IMR-90 (cell line): ENCODE measurements at regions not wholly inside any gene's neighbourhood (a gene's known extent, or its start where the extent isn't known, plus 50 kb on each side); places are given as distances from the start of the nearest gene placed in this dataset.

Source experiments
- BHLHE40 ChIP-seq: fragments of 150-350 bp; IDR thresholded peaks from 2 replicates; pipeline ENCODE4 v1.6.1; 2016; ENCODE audit warnings: mild to moderate bottlenecking, low read depth, low read length
- CEBPB ChIP-seq: IDR thresholded peaks from 2 replicates; pipeline ENCODE4 v1.6.1; 2012; ENCODE audit warnings: low read depth, low read length, improper control_type of control experiment
- CTCF ChIP-seq: conservative IDR thresholded peaks from 2 replicates; pipeline ENCODE4 v1.5.1; 2012; ENCODE audit warnings: mild to moderate bottlenecking, low read depth, low read length, improper control_type of control experiment
- FOS ChIP-seq: fragments of 150-350 bp; IDR thresholded peaks from 2 replicates; pipeline ENCODE4 v1.6.1; 2016; ENCODE audit warnings: low read depth, low read length
- MAZ ChIP-seq: IDR thresholded peaks from 2 replicates; pipeline ENCODE4 v1.6.1; 2012; ENCODE audit warnings: low read depth, mild to moderate bottlenecking, low read length, improper control_type of control experiment, moderate library complexity, borderline replicate concordance
- POLR2A ChIP-seq: IDR thresholded peaks from 2 replicates; pipeline ENCODE4 v1.6.1; 2012; ENCODE audit warnings: mild to moderate bottlenecking, low read depth, low read length
- TF ChIP-seq, protein P1 (sequence below): fragments of 150-350 bp; IDR thresholded peaks from 2 replicates; pipeline ENCODE4 v1.6.1; 2016; ENCODE audit warnings: low read depth, mild to moderate bottlenecking, low read length, moderate library complexity, borderline replicate concordance

DNA sequence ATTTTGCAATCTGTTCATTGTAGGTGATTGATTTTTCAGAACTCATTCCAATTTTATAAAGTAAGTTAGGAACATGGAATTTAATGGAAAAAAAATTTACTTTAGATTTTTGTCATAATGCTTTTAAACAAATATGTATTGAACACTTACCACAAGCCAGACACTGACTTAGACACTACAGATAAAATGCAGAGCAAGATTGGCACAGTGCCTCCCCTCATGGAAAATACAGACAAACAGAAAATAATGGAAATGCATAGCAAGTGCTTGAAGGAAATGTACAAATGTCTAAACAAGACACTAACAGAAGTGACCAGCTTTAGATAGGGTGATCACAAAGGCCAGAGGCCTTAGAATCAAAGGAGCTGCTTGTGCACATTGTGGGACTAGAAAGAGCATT is 260.5 kb upstream of the ADGRL2 start:
- TF ChIP-seq CTCF: no peak
- no peak for TF ChIP-seq FOS
- TF ChIP-seq BHLHE40: no peak
- no peak for TF ChIP-seq POLR2A
- no peak for TF ChIP-seq MAZ
- TF ChIP-seq, protein P1, sequence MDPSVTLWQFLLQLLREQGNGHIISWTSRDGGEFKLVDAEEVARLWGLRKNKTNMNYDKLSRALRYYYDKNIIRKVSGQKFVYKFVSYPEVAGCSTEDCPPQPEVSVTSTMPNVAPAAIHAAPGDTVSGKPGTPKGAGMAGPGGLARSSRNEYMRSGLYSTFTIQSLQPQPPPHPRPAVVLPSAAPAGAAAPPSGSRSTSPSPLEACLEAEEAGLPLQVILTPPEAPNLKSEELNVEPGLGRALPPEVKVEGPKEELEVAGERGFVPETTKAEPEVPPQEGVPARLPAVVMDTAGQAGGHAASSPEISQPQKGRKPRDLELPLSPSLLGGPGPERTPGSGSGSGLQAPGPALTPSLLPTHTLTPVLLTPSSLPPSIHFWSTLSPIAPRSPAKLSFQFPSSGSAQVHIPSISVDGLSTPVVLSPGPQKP: no peak
- TF ChIP-seq CEBPB: no peak
